ENCODE measurements at regions not wholly inside any gene's neighbourhood (a gene's known extent, or its start where the extent isn't known, plus 50 kb on each side); places are given as distances from the start of the nearest gene placed in this dataset.
"Not testable (repeated sequence)": the region's sequence is repeated elsewhere in the genome, so short reads cannot be mapped to it uniquely, and the experiment has no call there.

- Histone ChIP-seq H3K36me3 (no peaks in the 10 kb centered on the region), H3K27me3 (no peaks in the 10 kb centered on the region), H3K4me1 (no peaks in the 10 kb centered on the region), H3K4me3 (no peak overlapping the region), H3K9me3 (replicated peaks) (no peaks in the 10 kb centered on the region), H3K27ac (no peak overlapping the region)
- no peak for DNase-seq
Measured at GRCh38 chr12:82300611-82301010, 57.6 kb downstream of the CCDC59 start.

- no peaks in the 10 kb centered on the region for H3K36me3 ChIP-seq
Measured at GRCh38 chr12:82299319-82300025, 58.7 kb downstream of the CCDC59 start.

GRCh38 chr12:82290415-82290814 lies 67.8 kb downstream of the CCDC59 start:
- no peaks in the 10 kb centered on the region for H3K36me3 ChIP-seq
- no peak overlapping the region for H3K4me3 ChIP-seq

More at GRCh38 chr12:82299319-82300025, 58.7 kb downstream of the CCDC59 start:
- Histone ChIP-seq H3K4me1 (no peaks in the 10 kb centered on the region), H3K27ac (no peak overlapping the region), H3K9me3 (replicated peaks) (no peaks in the 10 kb centered on the region), H3K4me3 (no peak overlapping the region), H3K27me3 (no peaks in the 10 kb centered on the region)
- no peak for DNase-seq

GRCh38 chr12:82281335-82281734 lies 76.9 kb downstream of the CCDC59 start:
- H3K36me3 ChIP-seq; H3K27me3 ChIP-seq; H3K27ac ChIP-seq; H3K4me3 ChIP-seq; H3K9me3 ChIP-seq (replicated peaks); H3K4me1 ChIP-seq; DNase-seq: not testable (repeated sequence)

More at GRCh38 chr12:82290415-82290814, 67.8 kb downstream of the CCDC59 start:
- H3K27me3 ChIP-seq, result no peaks in the 10 kb centered on the region
- no peaks in the 10 kb centered on the region for H3K9me3 ChIP-seq (replicated peaks)
- H3K27ac ChIP-seq, result no peak overlapping the region
- DNase-seq, result no peak
- H3K4me1 ChIP-seq, result no peaks in the 10 kb centered on the region

GRCh38 chr12:82279536-82280058 lies 78.6 kb downstream of the CCDC59 start:
- no peaks in the 10 kb centered on the region for H3K27me3 ChIP-seq
- no peak for DNase-seq
- no peak overlapping the region for H3K27ac ChIP-seq
- H3K4me1 ChIP-seq, result no peaks in the 10 kb centered on the region
- no peaks in the 10 kb centered on the region for H3K9me3 ChIP-seq (replicated peaks)
- no peaks in the 10 kb centered on the region for H3K36me3 ChIP-seq
- no peak overlapping the region for H3K4me3 ChIP-seq

GRCh38 chr12:82277582-82277981 lies 80.6 kb downstream of the CCDC59 start:
- Histone ChIP-seq H3K27me3 (no peaks in the 10 kb centered on the region), H3K4me3 (no peak overlapping the region), H3K9me3 (replicated peaks) (no peaks in the 10 kb centered on the region), H3K27ac (no peak overlapping the region), H3K36me3 (no peaks in the 10 kb centered on the region), H3K4me1 (no peaks in the 10 kb centered on the region)
- no peak for DNase-seq

- no peak overlapping the region for H3K4me3 ChIP-seq
- H3K9me3 ChIP-seq (replicated peaks), result no peaks in the 10 kb centered on the region
- no peaks in the 10 kb centered on the region for H3K4me1 ChIP-seq
- no peaks in the 10 kb centered on the region for H3K27me3 ChIP-seq
- no peaks in the 10 kb centered on the region for H3K36me3 ChIP-seq
- H3K27ac ChIP-seq, result no peak overlapping the region
- no peak for DNase-seq
Measured at GRCh38 chr12:82242729-82243128, 115.5 kb downstream of the CCDC59 start.

- H3K9me3 ChIP-seq (replicated peaks), result no peaks in the 10 kb centered on the region
- H3K36me3 ChIP-seq, result no peaks in the 10 kb centered on the region
- no peaks in the 10 kb centered on the region for H3K27me3 ChIP-seq
- no peak overlapping the region for H3K4me3 ChIP-seq
- H3K4me1 ChIP-seq, result no peaks in the 10 kb centered on the region
- H3K27ac ChIP-seq, result no peak overlapping the region
- no peak for DNase-seq
Measured at GRCh38 chr12:82225871-82226270, 132.3 kb downstream of the CCDC59 start.

GRCh38 chr12:82223426-82223825 lies 134.8 kb downstream of the CCDC59 start:
- no peaks in the 10 kb centered on the region for H3K27me3 ChIP-seq
- H3K9me3 ChIP-seq (replicated peaks), result no peaks in the 10 kb centered on the region
- no peak overlapping the region for H3K27ac ChIP-seq
- no peak for DNase-seq
- no peaks in the 10 kb centered on the region for H3K36me3 ChIP-seq
- no peak overlapping the region for H3K4me3 ChIP-seq
- H3K4me1 ChIP-seq, result no peaks in the 10 kb centered on the region

- H3K36me3 ChIP-seq, result no peaks in the 10 kb centered on the region
- H3K27ac ChIP-seq, result no peak overlapping the region
- H3K4me3 ChIP-seq, result no peak overlapping the region
- H3K9me3 ChIP-seq (replicated peaks), result no peaks in the 10 kb centered on the region
- no peaks in the 10 kb centered on the region for H3K4me1 ChIP-seq
- DNase-seq, result no peak
- H3K27me3 ChIP-seq, result no peaks in the 10 kb centered on the region
Measured at GRCh38 chr12:82216475-82216874, 141.7 kb downstream of the CCDC59 start.

- Histone ChIP-seq H3K4me1 (no peaks in the 10 kb centered on the region), H3K27ac (no peak overlapping the region), H3K27me3 (no peaks in the 10 kb centered on the region), H3K9me3 (replicated peaks) (no peaks in the 10 kb centered on the region), H3K36me3 (no peaks in the 10 kb centered on the region), H3K4me3 (no peak overlapping the region)
- DNase-seq, result no peak
Measured at GRCh38 chr12:82213761-82214160, 144.4 kb downstream of the CCDC59 start.

GRCh38 chr12:82210882-82211281 lies 147.3 kb downstream of the CCDC59 start:
- no peak overlapping the region for H3K27ac ChIP-seq
- no peaks in the 10 kb centered on the region for H3K4me1 ChIP-seq
- no peaks in the 10 kb centered on the region for H3K9me3 ChIP-seq (replicated peaks)
- H3K36me3 ChIP-seq, result no peaks in the 10 kb centered on the region
- H3K4me3 ChIP-seq, result no peak overlapping the region
- DNase-seq, result no peak
- H3K27me3 ChIP-seq, result no peaks in the 10 kb centered on the region

GRCh38 chr12:82209533-82209932 lies 148.7 kb downstream of the CCDC59 start:
- no peaks in the 10 kb centered on the region for H3K27me3 ChIP-seq
- H3K36me3 ChIP-seq, result no peaks in the 10 kb centered on the region
- H3K4me1 ChIP-seq, result no peaks in the 10 kb centered on the region
- no peak overlapping the region for H3K27ac ChIP-seq
- DNase-seq, result no peak
- H3K9me3 ChIP-seq (replicated peaks), result no peaks in the 10 kb centered on the region
- H3K4me3 ChIP-seq, result no peak overlapping the region

GRCh38 chr12:82207556-82207955 lies 150.6 kb downstream of the CCDC59 start:
- no peaks in the 10 kb centered on the region for H3K9me3 ChIP-seq (replicated peaks)
- H3K27ac ChIP-seq, result no peak overlapping the region
- no peak overlapping the region for H3K4me3 ChIP-seq
- H3K27me3 ChIP-seq, result no peaks in the 10 kb centered on the region
- H3K36me3 ChIP-seq, result no peaks in the 10 kb centered on the region
- DNase-seq, result no peak
- H3K4me1 ChIP-seq, result no peaks in the 10 kb centered on the region

- Histone ChIP-seq H3K4me1 (no peaks in the 10 kb centered on the region), H3K36me3 (no peaks in the 10 kb centered on the region), H3K9me3 (replicated peaks) (no peaks in the 10 kb centered on the region), H3K4me3 (no peak overlapping the region), H3K27ac (no peak overlapping the region), H3K27me3 (0 out of 2 replicates have a peak, but pooled peaks cover 3% of the 10 kb centered on the region)
- no peak for DNase-seq
Measured at GRCh38 chr12:82203086-82203485, 155.1 kb downstream of the CCDC59 start.

GRCh38 chr12:82187595-82187994 lies 170.6 kb downstream of the CCDC59 start:
- Histone ChIP-seq H3K27me3 (no peaks in the 10 kb centered on the region), H3K27ac (no peak overlapping the region), H3K36me3 (no peaks in the 10 kb centered on the region), H3K9me3 (replicated peaks) (no peaks in the 10 kb centered on the region), H3K4me1 (no peaks in the 10 kb centered on the region), H3K4me3 (no peak overlapping the region)
- no peak for DNase-seq

Measured in SJCRH30 (cell line).